Fibroblast of peridontal ligament (primary cell): ENCODE measurements at regions not wholly inside any gene's neighbourhood (a gene's known extent, or its start where the extent isn't known, plus 50 kb on each side); places are given as distances from the start of the nearest gene placed in this dataset.

Experiments
- DNase-seq: peaks from one replicate; pipeline ENCODE4 v3.0.0-alpha.2; 2010; ENCODE audit errors: extremely low read depth

DNA sequence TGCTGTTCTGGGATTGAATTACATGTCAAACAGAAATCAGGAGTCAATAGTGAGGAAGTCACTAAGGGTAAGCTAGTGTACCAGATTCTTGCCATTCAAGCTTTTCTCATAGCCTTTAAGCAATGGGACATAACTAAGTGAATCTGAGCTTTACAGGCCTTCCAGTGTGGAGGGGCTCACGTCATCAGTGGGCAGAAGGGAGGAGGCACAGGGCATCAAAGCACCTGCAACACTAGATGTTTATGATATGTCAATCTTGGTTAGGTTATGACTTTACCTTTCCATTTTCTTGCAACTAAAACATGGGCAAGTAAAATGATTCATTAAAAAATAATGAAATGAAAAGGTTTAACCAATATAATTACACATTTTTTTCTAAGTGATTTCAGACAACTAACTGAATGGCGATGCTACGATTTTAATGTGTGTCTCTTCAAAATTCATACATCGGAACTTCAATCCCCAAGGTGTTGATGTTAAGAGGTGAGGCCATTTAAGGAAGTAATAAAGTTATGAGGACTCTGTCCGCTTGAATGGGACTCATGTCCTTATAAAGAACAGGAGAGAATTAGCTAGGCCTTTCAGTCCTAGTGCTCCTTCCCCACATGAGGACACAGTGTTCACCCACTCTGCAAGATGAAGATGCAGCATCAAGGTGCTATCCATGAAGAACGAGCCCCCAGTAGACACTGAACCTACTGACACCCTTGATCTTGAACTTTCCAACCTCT lies 1169.2 kb upstream of the NXPH2 start:
- DNase-seq, result no peak

DNA sequence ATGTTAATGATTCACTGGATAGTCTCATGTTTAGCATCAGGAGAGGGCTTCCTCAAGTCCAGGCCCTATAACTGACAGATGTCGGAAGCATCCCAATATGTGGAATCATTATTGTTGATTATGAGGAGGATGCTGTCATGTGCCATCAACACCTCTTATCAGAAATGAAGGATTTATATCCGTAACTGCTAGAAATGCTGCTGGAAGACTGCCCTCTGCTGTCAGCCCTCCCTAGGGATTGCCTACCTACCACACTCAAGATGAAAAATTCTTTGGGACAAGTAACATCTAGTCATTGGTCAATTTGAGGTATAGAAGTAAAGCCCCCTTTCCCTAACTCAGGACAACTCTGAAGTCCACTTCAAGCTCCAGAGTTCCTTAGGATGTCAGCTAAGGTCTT lies 1166.5 kb upstream of the NXPH2 start:
- DNase-seq, result no peak

DNA sequence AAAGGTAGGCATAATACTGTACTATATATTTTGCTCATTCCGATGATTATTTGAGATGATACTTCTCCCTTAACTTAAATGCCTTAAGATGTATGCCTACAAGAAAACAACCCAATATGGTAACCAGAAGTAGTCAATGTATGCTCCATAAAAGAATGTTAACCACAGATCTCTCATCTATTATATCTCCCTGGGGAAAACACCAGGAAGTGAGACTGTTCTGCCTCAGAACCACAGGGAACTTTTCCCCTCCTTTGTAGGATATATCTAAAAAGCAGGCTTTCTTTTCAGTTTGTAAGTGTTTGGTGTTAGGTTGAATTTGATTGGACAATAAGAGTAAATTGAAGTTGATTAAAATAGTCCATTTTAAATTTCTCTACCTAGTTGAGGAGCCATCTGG lies 1160.5 kb upstream of the NXPH2 start:
- DNase-seq, result no peak

DNA sequence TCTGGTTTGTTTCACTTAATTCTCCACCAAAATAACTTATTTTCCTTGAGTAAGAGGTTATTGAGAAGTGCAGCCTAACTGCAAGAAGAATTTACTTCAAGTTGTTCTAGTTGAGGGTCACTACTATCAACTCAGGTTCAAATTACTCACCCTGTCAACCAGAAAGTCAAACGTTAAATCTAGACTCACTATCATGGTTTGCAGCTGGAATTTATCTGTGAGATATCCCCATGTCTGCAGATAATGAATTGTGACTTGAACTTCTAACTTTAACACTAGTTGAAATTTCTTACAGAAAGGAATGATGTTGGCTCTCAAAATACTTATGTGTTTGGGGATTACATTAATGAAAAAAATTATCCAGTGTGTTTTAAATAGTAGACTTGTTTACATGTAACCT lies 1145.7 kb upstream of the NXPH2 start:
- DNase-seq, result no peak

DNA sequence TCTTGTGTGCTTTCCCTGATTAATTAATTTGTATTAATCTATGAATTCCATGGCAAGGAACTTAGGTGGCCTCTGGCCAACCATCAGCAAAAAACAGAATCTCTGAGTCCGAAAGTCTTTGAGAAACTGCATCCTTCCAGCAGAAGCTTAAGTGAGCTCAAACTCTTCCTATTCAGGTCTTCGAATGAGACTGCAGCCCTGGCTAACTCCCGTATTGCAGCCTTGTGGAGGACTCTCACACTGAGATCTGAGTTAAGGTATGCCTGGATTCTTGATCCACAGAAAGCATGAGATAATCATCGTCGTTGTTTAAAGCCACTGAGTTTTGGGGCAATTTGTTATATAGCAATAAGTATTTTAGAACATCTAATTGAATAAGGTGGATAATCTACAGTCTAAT lies 1143.9 kb upstream of the NXPH2 start:
- no peak for DNase-seq

DNA sequence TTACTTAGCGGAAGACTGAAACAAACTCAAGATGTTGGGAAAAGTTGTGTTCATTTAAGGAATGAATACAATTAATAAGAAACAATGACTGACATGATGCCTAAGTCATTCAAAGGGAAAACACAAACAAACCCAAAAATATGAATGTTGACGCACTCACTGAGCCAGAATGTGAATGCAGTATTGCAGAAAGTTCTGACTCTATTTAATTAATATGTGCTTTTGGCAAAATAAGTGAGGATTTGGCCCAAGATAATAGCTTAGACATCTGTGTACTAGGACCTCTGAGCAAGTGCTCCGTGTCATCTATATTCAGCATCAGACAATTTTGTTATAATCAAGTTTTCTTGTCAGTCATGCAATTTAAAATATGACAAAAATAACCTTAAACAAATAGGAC lies 1138.8 kb upstream of the NXPH2 start:
- DNase-seq, result no peak

DNA sequence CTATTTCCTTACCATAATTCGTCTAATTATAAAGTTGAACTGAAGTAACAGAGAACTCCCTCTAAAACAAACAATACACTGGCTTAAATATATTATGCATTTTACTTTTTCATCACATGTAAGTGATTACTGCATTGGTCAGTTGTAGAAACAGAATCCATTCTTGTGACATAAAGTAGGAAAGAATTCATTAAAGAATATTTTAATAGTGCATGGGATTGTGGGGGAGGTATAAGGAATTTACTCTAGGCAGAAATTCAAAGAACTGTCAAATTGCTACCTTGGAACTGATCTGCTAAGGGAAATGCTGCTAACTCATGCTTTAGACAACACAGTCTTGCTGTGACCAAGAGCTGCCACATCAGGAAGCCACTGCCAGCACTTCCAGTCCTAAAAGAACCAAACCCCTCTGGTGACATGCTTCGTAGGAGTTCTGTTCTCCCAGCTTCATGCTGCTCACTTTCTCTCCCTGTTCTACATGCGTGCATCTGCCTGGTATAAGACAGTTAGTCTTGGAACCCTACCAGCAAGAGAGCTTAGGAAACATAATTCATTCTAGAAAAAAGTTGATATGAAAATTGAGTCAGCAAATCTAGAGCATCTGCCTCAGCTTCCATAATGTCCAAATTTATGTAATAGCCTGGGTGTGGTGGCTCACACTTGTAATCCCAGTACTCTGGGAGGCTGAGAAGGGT lies 1137.6 kb upstream of the NXPH2 start:
- no peak for DNase-seq

DNA sequence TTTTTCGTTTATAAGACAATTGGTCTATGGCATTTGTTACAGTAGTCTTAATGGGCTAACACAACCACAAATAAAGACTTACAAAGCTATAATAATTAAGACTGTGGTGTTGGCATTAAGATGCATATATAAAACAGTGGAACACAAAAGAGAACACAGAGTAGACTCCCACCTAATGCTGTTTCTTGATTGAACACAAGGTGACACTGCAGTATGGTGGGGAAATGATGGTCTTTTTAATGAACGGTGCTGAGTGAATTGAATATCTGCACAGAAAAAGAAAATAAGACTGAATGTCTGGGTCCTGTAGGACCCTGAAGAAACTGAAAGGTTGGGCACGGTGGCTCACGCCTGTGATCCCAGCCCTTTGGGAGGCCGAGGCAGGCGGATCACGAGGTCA lies 1136.6 kb upstream of the NXPH2 start:
- no peak for DNase-seq

DNA sequence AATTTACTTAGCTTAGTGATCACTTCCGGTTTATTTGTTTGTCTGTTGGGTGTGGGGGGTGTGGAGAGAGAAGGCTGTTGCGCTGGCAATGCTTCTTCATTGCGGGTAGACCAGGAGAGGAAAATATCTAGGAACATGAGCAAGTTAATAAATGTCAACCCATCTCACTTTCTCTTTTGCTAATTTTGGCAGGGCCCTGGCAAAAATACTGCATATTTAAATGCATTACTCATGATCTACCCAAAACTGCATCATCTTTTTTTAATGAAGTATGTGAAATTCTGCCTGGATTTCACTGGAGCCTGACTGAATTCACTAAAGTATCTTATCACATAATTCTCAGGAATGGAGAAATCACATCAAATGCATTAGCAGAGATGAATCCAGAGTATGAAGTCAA lies 1131.0 kb upstream of the NXPH2 start:
- DNase-seq, result no peak

DNA sequence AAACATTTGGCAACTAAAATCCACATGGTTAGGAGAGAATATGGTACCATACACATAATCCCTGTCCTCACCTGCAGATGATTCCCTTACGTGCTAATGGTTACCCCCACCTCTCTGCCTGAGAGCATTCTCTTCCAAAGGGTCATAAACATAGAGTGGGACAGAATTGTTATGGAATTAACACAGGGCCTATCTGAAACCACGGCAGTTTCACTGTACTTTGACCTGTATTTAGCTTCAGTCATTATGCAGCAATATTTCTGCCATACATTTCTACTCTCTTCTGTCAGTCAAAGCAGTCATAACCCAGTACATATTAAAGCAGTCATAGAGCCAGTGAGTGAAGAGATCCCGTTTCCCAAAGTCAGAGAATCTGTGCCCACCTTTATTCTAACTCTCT lies 1128.9 kb upstream of the NXPH2 start:
- no peak for DNase-seq

DNA sequence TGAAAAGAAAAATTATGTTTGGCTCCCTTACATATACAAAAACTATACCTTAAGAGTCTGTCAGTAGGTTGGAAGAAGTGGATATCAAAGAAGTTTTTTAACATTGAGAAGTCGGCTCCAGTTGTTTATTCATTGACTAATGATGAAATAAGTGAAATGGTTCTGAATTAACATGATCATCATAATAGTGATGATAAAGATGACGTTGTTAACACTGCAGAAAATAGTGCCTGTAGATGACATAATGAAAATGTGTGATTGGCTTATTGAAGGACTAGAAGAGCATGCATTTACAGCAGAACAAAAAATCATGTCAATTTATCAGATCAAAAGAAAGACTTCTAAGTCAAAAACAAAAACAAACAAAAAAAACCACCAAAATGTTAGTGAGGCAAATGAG lies 1125.4 kb upstream of the NXPH2 start:
- no peak for DNase-seq

DNA sequence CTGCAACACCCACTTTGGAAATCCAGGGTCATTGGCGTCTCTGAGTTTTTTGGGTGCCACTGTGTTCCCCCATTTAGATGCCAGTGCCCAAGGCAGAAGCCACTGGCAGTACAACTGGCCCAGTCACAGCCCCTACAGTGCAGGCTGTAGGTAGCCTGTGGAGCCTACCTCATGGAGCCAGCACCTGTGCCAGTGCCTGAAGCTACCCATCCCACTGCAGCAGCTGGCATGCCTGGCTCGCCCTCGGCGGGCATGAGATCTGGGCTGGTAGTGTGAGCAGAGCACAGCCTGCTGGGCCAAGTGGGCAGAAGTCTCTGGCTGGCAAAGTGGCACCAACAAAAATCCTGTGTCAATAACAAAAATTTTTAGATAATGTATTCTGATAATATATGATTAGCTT lies 1111.4 kb upstream of the NXPH2 start:
- DNase-seq, result no peak

DNA sequence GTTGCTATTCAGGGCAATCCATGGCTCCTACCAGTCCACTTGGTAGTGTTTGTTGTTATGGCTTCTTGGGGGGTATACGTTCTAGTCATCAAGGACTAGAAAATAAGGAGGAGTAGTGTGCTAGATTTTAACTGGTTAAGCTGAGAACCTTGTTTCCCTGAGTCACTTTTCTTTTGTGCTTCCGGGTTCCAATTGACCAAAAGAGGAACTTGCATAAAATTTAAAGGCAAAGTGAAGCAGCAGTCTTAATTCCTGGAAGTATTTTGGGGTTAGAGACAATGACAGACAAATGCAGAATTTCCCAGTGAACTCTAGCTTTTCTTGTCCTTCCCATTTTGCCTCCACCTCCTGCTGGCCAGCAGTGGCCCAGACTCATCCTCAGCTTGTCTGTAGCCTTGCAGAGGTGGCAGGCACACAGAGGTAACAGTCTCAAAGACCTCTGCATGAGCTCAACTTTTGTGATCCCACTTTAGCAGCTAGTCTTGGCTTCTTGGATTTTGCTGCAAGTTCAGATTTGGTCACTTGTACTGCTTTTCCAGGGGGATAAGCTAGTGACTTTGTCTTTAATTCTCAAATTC lies 1105.8 kb upstream of the NXPH2 start:
- DNase-seq, result no peak

DNA sequence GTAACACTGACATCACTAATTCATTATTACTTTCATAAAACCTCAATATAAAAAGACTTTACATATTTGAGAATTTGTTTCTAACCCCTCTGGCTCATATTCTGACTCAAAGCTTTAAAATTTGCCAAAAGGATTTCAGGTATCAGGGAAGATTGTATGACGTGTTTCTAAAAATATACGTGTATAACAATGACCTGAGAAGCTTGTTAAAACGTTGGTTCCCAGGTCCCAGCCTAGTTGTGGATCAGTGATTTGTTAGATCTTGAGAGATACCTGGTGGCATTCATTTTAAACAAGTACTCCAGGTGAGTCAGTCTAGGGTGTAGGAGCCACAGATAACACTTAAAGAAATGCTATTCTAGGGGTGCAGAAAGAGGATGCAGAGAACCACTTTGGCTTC lies 1096.8 kb upstream of the NXPH2 start:
- no peak for DNase-seq

DNA sequence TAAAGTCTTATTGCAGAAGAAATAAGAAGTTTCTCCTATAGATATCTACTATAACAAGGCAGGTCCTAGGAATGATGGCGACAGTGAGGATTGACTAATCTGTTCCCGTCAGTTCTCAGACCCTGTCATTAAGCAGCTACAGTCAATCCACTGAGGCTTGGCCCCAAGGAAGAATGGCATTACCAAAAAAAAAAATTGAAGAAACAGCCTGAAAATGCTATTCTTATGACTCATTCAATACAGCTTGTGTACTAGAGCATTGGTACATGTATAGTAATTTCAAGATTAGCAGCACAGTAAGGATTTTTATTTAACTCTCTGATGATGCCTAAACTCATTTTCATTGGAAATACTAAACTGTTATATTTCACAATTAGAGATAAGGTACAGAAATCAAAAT lies 1096.1 kb upstream of the NXPH2 start:
- DNase-seq, result no peak

DNA sequence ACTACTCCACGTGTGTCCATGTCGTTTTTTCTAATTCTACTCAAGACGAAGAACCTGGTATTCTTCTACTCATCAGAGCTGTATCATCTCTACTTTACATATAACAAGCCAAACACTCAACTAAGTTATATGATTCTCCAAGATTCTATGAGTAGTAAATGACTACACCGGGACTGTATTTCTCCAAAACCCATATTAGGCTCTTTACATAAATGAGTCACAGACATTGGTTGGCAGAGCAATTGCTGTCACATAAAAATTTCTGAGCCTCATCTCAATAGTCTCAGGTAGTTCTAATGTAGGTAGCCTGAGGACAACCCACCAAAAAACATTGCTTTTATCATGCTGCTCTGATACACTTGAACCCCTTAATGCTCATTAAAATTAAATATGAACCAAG lies 1092.3 kb upstream of the NXPH2 start:
- DNase-seq, result no peak

DNA sequence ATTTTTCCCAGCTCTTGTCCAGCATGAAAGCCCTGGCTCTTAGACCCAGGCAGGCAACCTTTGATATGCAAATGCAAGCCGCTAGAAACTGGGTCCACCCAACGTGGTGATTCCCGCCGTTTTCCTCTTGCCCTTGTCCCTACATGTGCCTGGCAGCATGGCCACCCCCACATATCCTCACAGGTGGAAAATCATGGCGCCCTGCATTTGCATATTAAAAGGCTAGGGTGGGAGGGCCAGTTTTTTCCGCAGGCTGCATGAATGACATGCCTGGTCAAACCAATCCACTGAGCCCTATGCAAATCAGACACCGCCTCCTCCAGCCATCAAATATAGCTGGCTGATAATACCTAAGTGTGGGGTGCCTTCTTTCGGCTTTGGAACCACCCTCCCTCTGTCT lies 1091.8 kb upstream of the NXPH2 start:
- DNase-seq, result no peak

DNA sequence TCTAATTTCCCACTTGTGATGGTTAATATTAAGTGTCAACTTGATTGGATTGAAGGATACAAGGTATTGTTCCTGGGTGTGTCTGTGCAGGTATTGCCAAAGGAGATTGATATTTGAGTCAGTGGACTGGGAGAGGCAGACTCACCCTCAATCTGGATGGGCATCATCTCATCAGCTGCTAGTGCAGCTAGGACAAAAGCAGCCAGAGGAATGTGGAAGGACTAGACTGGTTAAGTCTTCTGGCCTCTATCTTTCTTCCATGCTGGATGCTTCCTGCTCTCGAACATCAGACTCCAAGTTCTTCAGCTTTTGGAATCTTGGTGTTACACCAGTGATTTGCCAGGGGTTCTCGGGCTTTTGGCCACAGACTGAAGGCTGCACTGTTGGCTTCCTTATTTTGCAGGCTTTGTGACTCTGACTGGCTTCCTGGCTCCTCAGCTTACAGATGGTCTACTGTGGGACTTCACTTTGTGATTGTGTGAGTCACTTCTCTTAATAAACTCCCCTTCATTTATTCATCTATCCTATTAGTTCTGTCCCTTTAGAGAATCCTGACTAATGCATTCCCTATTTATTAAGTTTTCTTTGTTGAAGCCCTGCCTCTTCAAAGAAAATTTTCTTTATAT lies 1087.5 kb upstream of the NXPH2 start:
- no peak for DNase-seq

DNA sequence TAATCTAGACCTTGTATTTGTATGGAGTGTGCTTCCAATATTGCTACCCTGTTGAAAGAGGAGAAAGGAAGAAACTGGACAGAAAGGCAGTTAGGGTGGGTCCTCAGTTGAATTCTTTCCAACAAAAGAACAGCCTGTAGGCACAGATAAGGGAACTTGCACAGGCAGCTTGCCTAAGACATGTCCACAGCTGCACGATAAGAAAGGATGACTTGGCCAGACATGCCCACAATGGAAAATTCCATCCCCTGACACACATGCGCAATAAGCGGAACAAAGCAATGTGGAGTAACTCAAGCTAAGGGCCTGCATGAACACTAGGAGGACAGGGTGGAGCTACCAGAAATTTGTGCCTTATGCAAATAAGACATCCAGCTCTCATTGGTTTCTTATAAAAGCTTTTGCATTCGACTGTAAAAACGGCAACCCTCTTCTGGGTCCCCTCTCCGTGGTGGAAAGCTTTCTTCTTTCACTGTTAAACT lies 1084.7 kb upstream of the NXPH2 start:
- no peak for DNase-seq

DNA sequence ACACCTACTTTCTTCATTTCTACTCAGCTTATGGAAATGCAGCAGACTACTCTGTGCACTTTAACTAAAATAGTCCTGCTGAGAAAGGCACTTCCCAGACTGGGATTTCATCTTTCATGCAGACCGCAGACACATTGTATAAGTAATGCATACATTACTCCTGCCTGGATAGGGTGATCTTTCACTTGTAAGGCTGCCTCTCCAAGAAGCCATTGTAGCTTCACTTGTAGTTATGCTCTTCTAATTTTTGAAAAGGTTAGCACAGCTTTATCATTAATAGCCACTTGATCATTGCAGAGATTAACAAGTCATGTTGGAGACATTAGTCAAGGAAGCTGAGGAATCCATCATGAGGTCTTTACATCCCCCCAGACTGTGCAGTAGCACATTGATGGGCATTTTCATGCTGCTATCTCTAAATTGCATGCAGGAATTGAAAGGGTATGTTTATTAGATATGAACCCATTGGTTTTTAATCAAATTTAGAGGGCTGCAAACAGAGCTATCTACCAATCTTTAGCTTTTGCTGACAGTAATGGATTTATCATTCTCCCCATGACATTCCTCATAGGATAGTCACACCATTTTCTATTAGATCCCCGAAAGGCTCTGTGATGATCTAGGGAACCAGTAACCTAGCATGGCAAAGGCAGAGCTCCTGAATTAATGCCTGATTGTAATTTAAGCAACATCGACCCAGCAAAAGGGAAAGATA lies 1074.7 kb upstream of the NXPH2 start:
- no peak for DNase-seq

DNA sequence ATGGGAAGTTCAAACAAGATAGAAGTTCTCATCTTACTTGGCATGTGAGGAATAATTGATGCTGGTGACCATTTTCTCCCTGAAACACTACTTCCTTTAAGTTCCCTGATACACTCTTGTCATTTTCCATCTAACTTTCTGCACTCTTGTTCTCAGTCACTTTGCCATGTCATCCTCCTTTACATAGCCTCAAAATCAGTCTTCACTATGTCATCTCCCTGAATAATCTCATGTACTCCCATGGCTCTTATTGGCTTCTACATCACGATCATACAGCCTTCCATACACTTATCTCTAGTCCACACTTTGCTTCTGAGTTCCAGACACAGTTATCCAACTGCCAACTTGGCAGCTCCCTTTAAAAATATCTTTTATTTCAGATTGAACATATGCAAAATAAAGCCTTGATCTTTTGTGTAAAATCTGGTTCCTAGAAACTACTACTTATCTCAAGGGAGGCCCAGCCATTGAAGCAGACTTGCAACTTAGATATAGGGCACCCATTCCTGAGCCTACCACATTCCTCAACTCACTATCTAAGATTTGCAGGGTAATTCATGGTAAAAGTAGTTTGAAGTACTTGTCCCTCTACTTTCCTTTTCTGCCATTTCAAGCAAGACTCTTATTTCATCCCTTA lies 1070.2 kb upstream of the NXPH2 start:
- no peak for DNase-seq

DNA sequence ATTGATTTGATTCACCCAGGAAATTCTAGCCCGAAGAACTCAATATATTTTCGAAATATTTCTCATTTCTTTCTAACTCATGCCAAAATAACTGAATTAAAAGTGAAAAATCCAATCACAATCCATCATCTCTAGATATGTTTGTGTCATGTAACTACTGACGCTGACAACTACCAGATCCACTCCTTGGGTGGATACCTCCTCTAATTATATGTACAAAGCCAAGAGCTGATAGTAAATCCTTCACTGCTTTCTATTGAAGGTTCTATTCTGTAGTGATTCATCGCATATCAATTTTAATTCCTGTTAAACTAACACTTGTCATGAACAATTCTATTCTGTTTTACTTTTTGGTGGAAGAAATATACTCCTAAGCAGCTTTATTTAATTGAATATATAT lies 1056.6 kb upstream of the NXPH2 start:
- DNase-seq, result no peak
